ENCODE measurements at regions not wholly inside any gene's neighbourhood (a gene's known extent, or its start where the extent isn't known, plus 50 kb on each side); places are given as distances from the start of the nearest gene placed in this dataset.
A peak's percentile ranks its signal among the peaks of the same experiment; 100 is the strongest.

DNA sequence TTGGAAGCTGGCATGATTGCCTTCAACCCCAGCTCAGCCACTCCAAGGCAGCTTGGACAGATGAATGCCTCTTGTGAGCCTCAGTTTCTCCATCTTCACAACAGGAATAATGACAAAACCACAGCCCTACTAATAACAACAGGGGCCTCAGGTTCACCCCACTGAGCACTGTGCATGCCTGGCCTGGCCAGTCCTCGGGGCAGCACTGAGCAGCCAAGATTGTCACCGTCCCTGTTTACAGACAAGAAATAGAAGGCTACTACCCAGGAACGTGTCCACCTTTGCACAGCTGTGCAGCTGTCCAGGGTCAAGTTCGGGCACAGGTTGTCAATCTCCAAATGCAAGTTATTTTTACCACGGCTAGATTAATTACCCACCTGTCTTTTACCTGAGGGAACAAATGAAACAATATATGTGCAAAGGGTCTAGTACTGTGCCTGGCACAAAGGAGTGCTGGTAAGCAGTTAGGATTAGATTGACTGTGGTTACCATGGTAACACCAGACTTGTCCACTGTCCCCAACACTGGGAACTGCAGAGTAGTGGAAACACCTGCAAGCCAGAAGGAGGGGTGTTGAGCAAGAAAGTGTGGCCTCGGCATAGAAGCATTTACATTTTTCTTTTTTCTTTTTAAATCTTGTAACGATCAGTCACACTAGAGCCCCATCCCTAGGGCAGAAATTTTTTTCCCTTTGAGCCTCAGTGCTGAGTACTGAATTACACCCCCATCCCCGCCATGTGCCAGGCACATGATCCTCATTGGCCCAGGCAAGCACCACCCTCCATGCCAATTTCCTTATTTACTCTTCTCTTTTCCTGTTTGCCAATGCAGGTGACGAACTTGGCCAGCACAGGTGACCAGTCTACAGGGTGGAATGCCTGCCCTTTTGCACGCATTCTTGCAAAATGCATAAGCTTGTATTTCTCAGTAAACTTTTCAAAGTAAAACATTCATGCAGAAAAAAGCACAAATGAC, 66.3 kb upstream of the SLC6A6 start:
- DNase-seq (ENCODE audit: low read depth in 3 of 3): no peak

DNA sequence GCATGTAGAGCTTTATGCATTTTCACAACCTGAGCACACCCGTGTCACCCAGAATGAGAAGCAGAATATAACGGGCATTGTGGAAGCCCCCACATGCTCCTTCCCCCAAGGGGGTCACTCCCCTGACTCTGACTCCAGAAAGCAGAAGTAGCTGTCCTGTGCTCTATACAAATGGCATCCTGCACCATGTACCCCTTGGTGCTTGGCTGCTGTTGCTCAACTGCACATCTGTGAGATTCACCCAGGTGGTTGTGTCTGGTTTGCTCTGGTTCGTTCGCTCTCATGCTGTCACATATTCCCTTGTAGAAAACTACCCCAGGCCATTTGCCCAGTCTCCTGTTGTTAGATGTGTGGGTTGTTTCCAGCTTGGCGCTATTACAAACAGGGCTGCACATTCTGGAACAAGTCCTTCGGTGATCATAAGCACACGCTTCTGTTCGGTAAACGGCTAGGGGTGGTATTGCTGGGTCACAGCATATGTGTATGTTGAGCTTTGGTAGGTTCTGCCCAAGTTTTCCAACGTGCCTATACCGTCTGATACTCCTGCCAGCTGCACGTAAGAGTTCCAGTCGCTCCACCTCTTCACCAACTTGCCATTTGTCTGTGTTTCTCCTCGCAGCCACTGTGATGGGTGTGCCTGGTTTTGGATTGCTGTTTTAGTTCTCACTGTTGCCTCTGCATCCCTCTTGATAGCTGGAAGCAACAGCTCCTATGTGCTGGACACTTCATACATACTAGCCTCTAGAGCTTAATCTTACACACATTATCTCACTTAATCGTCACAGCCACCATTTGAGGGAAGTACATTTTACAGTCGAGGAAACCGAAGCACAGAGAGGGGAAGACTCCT, 65.4 kb upstream of the SLC6A6 start:
- no peak for DNase-seq (ENCODE audit: low read depth in 3 of 3)

DNA sequence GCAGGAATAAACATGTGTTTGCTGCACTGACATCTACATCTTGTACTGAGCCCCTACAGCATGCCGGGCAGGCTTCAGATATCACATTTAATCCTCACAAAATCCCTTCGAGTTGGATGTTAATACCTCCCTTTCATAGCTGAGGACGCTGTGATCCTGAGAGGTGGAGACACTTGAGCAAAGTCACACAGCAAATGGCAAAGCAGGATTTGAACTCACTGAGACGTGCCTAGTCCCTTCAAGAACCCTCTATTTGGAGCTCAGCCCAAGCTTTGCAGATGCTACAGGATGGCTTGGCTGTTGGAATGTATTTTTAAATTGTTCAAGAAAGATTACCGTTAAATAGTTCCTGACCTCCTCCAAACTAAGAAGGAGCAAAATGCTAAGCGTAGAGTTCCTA, 64.6 kb upstream of the SLC6A6 start:
- DNase-seq (ENCODE audit: low read depth in 3 of 3): no peak

DNA sequence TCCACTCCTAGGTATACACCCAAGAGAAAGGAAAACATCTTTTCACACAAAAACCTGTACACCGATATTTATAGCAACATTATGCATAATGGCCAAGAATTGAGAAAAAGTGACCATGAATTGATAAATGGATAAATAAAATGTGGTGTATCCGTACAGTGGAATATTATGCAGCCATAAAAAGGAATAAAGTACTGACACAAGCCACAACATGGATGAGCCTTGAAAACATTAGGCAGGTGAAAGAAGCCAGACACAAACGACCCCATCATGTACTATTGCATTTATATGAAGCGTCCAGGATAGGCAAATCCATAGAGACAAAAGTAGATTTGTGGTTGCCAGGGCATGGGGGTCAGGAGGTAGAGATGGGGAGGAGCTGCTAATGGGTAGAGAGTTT, 64.2 kb upstream of the SLC6A6 start:
- DNase-seq (ENCODE audit: low read depth in 3 of 3): no peak

DNA sequence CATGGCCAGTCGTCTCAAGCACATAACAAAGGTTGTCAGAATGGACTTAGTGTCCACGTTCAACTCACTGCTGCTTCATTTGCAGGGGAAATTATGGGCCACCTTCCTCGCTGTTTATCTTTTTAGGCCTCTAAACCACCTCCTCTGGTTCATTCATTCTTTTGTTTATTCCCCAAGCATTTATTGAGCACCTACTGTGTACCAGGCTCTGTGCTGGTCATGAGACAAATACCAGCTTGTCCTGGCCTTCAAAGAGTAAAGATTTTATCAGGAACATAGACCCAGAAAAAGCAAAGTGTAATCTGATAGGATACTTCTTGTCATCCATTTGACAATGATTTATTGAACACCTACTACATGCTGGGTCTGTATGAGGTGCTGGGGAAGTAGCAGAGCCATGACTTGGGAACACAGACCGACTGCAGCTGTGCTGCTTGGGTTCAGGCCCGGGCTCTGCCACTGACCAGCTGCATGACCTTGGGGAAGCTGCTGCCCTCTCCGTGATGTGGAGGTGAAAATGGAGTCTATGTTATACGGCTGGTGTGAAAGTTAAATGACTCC, 63.4 kb upstream of the SLC6A6 start:
- no peak for DNase-seq (ENCODE audit: low read depth in 3 of 3)

DNA sequence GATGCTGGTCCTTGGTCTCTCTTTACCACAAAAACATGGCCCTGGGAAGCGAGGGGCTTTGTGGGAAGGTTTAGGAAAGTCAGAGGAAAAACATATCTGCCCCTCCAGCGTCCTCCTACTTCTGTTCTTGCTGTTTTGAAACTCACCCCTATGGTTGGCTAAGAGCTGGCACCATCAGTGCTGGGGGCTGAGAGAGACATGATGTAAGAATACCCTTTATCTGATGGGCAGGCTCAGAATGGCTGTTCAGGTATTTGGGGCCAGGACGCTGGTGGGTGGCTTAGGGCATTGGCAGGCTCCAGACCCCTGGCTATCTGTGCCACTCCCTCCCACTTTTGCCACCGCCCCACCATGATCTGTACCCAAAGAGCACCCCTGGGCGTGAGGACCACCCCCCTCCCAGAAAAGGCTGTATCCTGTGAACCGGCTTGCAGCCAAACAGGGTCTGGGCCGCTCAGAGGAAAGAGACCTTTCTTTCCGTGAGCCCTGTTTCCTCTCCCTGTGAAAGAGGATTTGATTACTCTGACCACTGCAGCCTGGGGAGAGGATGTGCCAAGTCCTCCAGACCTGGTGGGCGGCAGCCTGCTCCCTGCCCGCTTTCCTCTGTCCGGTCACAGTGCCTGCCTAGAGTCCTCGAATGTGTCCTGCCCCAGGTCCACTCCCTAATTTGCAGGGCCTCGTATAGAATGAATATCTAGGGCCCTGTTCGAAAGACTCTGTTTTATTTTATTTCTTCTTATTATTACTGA, 61.3 kb upstream of the SLC6A6 start:
- no peak for DNase-seq (ENCODE audit: low read depth in 3 of 3)

DNA sequence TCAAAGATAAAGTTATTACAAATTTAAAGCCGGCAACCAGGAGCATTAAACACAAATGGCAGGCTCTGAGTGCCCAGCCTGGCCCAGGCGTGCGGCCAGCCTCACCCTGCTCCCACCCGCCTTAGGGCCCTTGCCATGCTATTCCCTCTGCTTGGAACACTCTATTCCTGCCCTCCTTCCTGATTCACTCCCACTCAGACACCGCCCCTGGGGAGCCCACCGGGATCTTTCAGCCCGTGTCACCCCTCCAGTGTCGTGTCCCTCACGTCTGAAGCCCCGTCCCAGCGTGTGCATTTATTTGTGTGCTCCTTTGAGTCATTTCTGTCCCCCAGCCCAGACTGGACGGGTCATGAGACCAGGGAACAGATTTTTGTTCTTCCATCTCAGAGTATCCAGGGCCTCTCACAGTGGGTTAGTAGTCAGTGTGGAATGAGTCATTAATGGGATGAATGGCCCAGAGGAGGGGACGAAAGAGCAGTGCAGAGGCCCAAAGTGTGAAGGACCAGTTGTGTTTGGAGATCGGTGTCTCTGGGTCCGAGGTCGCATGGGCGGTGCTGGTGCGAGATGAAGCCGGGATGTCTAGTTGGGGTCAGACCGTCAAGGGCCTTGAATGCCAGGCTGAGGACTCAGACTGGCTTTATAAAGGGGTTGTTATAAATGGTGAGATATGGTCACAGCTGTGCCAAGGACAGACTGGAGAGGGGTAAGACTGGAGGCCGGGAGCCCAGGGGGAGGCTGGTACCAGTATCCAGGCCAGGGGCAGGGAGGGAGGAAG, 58.9 kb upstream of the SLC6A6 start:
- DNase-seq (ENCODE audit: low read depth in 3 of 3): no peak

DNA sequence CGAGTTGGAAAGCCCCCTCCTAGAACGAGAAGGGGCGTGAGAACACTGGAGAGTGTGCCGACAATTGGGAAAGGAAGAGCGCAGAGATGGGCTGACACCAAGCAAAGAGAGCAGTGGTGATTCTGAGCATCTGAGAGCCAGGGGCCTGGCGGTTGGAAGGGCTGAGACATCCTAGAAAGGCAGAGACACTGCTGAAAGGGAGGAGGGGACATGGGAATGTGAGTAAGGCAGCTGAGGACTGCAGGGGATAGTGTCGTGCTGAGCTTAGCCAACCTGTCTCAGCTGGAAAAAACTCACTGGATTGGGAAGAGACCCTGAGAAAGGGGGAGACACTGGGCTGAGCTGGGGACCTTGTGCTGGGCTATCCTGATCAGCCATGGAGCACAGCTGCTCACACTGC, 58.1 kb upstream of the SLC6A6 start:
- no peak for DNase-seq (ENCODE audit: low read depth in 3 of 3)

DNA sequence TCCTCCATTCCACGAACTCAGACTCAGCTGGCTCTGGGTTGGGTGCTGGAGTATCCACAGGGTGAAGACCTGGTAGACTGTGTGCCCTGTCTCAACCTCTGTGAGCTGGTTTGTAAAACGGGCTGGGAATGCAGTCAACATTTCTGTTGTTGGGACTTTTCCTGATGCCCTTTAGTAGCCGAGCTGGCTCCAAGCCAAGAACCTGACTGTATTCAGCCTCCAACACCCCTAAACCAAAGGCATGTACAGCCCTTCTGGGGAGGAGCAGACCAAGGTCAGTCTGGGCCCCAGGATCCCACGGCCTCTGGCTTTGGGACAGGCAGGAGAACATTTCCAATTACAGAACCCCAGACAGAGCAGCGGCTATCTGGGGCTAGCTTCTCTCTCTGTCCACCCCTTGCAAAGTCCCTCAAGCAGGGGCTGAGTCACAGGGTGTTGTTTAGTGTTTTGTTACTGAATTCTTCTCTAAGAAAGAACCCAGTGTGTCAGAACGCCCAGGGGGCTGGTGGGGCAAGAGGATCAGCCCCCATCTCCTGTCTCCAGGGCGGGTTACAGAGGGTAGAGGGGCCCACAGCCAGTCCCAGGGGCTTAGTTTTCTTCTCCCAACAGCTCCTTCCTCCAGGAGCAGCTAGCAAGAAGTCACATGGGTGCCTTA, 56.8 kb upstream of the SLC6A6 start:
- DNase-seq (ENCODE audit: low read depth in 3 of 3): no peak

DNA sequence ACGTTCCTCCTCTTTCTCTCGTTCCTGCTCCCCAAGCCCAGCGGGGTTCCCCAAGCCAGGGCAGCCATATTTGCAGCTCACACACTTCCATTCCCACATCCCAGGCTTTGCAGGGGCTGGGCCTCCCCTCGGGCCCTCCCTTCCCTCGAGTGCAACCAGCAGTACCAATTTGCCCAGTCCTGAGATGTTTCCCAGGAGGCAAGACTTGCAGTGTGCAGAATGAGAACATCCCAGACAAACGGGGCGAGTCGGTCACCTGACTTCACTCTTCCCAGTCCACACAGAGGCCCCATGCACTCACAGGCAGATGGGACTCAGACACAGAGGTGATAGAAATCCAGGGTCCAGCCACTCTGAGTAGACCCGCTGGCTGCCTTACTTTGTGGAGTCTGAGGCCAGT, 56.2 kb upstream of the SLC6A6 start:
- no peak for DNase-seq (ENCODE audit: low read depth in 3 of 3)

DNA sequence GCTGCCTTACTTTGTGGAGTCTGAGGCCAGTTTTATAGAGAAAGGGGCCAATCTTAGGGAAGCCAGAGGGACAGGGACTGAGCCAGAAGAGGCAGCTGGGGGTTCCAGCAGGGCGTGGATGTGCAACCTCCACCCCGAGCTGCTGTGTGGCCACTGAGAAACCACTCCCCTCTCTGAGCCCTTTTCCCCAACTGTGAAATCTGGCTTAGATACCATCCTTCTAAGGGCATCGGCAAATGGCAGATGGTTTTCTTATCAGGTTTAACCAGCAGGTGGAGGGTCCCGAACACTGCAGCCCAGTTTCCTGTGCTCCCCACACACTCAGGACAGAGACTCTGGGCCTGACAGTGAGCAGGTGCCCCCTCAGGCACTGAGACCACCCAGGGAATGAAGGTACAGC, 55.8 kb upstream of the SLC6A6 start:
- no peak for DNase-seq (ENCODE audit: low read depth in 3 of 3)

DNA sequence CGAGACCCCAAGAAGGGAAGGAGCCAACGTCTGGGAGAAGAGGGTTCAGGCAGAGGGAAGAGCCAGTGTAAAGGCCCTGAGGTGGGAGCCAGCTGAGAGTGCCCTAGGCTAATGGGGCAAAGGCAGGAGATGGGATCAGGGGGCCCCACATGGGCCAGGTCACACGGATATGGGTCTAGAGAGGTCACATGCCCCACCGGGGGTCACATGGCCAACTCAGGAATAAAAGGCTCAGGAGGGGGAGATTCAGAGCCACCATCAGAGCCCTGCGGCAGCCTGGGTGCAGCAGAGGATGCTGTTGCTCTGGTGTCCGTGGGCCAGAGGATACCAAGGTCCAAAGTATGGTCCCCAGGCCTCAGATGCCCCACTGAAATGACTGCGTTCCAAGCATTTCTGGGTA, 55.3 kb upstream of the SLC6A6 start:
- no peak for DNase-seq (ENCODE audit: low read depth in 3 of 3)

DNA sequence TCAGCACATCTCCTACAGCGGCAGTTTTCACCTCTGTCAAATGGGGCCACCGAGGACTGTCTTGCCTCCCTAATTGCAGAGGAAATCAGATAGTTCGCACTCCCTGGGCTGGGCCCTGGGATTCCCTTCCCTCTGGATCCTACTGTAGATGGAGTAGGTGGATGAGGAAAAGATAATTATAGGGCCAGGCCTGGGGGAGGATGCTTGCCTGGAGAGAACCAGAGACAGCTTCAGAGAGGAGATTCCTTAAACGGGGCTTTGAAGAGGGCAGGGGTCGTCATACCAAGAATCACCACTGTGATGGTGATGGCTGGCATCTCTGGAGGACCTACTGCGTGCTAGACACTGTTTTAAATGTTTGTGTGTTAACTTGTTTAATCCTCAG, 50.8 kb upstream of the SLC6A6 start:
- DNase-seq (ENCODE audit: low read depth in 3 of 3): no peak

DNA sequence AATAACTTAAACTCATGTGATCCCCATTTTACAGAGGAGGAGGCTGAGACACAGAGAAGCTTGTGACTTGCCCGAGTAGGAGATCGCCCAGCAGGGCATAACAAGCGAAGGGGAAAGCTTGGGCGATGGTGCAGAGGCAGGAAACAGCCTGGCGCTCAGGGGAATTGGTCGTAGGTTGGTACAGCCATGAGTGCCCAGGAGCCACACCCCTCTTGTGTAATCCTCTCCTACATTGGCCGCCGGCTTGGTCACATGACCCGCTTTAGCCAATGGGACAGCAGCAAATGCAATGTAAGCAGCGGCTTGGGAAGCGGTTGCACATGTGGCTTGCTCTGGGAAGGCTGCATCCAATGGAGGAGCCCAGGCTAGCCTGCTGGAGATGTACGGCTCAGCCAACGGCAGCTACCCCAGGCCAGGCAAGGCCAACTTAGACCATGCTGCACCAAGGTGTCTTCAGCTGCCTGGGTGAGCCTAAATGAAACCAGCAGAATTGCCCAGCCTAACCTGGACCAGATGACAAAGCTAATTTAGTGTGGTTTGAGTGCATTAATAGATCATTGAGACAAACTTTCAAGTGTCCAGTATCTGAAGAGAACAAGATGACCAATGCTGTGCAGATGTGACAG, 50.3 kb upstream of the SLC6A6 start:
- DNase-seq (ENCODE audit: low read depth in 3 of 3): peak in 1 of 3 experiments; percentile 7

Measured in stimulated activated CD4-positive, alpha-beta T cell treated with anti-CD3 and anti-CD28 coated beads, TNF-alpha, amount 100 ng/mL, for 24 hours (primary cell).